HG03432 (cell line): ENCODE measurements at regions not wholly inside any gene's neighbourhood (a gene's known extent, or its start where the extent isn't known, plus 50 kb on each side); places are given as distances from the start of the nearest gene placed in this dataset.
"Not testable (repeated sequence)": the region's sequence is repeated elsewhere in the genome, so short reads cannot be mapped to it uniquely, and the experiment has no call there.

Experiments
- ATAC-seq: cut with Tn5 transposase; IDR thresholded peaks from one replicate; pipeline ENCODE4 v1.9.1; 2021; ENCODE audit warnings: mild to moderate bottlenecking, moderate library complexity; ENCODE audit not compliant: unreplicated experiment

- not testable (repeated sequence) for ATAC-seq
Observed at GRCh38 chr15:44904651-44905340, 51.7 kb upstream of the TERB2 start.
